GM18867 (cell line): ENCODE measurements at regions not wholly inside any gene's neighbourhood (a gene's known extent, or its start where the extent isn't known, plus 50 kb on each side); places are given as distances from the start of the nearest gene placed in this dataset.

Source experiments
- ATAC-seq: cut with Tn5 transposase; IDR thresholded peaks from one replicate; pipeline ENCODE4 v1.9.1; 2021; ENCODE audit warnings: mild to moderate bottlenecking, moderate library complexity; ENCODE audit not compliant: unreplicated experiment

DNA sequence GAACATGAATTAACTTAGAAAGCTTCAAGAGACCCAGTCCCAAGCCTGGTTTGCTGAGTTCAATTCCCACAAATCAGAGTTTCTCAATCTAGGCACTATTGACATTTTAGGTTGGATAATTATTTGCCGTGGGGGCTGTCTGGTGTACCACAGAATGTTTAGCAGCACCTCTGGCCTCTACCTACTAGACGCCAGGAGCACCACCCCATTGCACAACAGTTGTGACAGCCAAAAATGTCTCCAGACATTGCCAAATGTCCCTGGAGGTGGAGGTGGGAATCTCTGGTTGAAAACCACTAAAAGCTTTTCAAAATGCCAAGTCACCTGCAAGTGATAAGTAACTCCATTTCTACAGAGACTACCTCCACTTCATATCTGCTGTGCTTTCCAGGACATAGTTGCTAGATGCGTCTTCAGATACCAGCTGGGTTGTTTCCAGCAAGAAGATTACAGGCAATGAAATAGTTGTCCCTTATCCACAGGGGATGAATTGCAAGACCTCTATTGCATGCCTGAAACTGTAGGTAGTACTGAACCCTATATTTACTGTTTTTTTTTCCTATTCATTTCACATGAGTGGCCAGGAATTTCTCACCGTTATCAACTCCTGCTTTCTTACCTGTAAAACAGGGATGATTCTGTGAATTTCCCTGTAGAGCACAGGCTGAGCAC is 554.3 kb downstream of the ZEB2 start:
- no peak for ATAC-seq

DNA sequence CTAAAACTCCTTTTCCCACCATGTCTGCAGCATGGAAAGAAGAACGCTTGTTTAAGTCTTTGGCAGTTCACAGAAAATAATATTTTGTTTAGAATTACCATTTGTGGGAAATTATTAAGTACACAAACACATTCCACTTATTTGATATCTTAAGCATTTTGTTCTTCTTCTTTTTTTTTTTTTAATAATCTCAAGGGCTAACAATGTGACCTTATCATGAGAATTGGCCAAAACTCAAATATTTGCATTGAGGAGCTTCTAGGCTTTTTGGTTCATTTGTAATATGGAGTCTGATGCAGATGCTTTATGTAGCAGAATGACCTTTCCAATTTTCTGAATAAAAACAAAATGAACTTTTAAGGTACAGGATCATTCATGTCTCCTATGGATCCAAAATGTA is 555.0 kb downstream of the ZEB2 start:
- no peak for ATAC-seq

DNA sequence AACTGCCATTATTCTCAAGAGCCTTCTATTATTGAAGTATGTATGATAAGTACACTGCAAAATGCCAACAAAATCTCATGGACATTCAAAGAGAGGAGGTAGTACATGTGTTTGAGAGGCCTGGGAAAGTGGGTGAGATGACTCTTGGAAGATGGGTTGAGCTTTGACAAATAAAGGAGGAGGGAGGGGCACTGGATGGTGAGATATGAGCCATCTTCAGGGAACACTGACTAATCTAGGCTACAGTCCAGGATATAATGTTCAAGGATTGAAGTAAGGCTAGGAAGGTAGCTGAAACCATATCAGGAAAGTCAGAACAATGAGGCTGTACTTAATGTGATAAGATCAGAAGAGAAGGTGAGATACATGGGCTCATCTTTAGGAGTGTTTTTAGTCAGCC is 559.7 kb downstream of the ZEB2 start:
- no peak for ATAC-seq

DNA sequence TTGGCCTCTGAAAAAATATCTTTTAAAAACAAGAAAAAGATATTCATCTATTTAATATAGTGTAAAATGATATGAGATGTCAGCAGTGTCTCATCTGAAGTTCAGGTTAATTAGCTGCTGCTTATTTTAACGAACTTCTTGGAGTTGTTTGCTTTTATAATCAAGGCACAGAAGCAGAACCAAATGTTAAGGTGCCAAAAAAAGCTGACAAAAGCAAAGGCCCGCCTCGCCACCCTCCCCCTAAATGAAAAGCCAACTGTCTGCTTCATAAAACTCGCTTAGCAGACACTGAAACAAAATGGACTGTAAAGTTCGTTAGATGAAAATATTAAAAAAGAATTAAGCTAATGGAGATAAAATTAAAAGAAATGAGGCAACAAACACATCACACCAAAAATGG is 562.6 kb downstream of the ZEB2 start:
- ATAC-seq, result no peak

DNA sequence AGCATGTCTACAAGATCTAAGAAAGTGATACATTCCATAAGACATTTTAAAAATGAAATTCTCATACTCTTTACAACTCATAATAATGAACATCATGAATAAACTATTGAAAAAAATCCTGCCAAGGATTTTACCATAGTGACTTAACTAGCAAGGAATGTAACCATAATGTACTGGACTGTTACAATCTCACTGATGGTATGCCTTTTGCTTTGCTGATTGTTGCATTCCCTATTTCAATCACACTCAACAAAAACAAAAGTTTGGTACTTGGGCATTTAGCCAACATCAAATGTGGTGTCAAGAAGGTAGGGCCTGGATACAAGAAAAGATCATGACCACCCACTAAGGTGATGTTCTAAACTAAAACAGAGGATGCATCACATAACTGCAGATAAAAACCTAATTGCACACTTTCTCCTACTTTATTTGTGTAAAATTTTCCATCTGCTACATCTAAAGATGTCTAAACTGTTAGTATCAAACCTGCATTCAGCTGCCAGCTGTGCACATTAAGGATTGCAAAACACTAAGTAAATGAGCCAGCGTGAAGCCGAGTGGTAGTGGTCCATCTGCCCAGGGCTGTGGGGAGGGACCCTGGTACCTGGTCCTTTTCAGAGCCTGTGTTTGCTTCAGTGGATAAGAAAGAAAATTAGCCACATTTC is 564.4 kb downstream of the ZEB2 start:
- no peak for ATAC-seq

DNA sequence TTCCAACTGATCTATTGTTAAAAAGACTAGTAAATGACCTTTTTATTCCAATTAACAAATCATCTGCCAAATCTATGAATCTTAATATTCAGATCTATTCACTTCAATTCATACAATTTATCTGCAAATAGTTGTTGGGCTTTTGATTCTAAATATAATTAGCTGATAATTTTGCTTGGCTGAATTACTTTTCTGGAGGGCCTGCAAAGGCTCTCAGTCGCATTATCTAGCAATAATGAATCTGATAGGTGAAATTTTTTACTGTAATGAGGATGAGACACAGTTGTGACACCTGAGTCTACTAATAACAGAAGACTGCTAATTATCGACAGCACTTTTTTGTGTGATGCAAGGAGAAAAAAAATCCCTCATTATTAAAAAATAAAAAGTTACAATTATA is 565.1 kb downstream of the ZEB2 start:
- ATAC-seq, result no peak

DNA sequence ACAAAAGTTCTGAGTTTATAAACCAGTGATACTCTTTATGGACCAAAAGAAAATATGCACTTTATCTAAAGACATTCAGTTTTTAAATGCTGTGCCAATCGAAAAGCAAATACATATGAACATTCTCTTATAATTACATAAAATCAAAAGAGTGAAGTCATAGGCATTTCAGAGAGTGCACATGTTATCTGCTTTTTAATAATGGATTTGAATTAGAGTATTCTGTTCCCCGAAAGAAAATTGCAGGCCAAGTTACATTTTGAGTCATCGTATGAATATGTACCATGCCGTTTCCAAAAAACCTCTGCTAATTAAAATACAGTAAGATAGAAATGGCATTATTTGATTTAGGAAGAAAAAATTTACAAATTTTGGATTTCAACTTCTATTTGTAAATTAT is 565.7 kb downstream of the ZEB2 start:
- ATAC-seq, result no peak

DNA sequence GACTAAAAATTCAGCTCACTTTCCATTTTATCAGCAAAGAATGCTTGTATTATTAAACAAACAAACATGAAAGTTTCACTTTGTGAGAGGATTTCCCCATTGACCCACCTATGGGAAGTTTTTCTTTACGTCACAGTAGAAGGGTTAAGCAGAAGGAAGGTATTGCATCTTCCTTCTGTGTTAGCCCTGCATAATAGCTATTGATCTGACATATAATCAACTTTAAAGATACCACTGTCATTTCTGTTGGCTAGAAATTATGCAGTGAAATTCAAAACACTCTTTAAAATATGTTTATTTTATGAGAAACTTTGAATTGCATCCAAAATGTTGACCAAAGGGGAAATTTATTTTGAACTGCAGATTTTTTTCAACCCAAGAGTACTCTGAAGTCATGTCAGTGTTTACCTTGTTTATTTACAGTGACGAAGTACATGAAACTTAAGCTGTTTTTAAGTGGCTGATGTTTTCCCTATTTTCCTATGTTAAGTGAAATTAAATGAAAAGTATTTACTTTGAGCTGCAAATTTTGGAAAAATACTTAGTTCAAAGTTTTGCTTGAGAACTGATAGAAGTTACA is 566.4 kb downstream of the ZEB2 start:
- ATAC-seq, result no peak

DNA sequence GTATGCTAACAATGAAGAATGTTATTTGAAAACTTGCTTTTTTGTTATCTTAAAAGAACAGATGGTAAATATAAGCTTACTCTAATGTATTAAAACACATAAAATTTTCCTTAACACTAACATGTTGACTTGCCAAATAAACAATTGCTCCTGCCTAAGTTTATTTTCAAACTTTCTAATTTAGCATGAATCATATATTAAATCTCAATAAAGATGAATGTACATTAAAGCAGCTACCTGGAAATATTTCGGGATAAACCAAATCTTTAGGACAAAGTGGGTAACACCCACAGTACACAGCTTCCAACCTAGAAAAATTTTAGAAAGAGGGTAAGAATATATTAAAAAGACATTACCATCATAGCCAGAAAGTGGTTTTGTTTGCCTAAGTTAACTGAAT is 567.4 kb downstream of the ZEB2 start:
- no peak for ATAC-seq

DNA sequence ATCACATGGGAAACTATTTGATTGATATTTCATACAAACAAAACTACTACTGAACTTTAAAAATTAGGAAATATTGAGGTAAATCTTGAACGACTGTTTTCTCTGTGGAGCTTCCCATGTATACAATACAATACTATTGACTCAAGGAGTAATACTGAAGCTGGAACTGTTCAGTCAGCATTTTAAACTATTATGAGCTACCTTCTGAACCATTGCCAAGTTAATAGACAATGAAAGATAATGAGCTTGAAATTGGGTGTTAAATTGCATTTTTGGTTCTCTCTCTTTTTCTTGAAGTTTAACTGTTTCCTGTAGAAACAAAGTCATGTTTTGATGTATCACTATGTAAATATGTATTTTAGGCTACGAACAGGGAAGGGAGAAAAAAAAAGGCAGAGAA is 569.2 kb downstream of the ZEB2 start:
- no peak for ATAC-seq

DNA sequence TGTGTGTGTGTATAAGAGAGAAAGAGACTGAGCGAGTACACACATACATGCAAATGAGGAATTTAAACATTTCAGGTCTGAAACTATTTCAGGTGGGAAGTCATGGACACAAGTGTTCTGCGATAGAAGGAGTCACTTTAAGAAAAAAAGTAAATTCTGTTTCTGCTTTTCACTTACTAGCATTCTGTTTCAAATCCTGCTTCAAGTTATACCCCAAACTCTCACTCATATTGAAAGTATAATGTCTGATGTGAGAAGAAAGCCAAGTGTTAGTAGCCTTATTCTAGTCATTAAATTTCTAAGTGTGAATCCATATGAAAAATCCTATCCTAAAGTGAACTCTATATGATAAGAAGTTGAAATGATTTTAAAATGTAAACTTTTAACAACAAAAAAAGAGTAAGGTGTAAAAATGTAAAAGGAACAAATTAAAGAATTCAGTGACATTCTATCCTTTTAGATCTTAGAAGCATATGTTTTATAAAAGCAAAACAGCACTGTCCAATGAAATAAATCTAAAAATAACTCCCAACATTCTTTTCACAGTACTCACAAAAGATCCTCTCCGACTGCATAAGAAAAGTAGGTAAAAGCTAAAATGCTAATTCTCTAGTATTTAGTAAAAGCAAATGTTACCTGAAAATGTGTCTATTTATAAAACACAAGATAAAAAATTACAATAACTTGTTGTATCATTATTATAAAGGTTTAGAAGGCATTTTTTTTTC is 570.6 kb downstream of the ZEB2 start:
- ATAC-seq, result peak; percentile 86

DNA sequence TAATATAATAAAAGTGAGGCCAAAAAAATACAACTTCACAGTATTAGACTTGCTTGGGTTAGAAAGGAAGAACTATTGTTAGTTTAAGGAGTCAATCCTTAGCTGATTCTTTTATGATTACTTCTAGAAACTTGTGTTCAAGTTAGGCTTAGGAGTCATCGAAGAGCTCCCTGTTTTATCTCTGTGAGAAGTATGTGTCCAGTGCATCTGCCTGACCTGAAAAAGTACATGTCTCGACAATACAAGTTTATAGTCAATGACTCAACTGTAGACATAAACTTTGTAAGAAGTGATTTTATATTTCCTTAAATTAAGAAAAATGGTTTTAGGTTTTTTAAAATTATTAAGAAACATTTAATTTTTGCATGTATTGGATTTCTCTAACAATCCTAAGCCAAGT is 571.2 kb downstream of the ZEB2 start:
- no peak for ATAC-seq

DNA sequence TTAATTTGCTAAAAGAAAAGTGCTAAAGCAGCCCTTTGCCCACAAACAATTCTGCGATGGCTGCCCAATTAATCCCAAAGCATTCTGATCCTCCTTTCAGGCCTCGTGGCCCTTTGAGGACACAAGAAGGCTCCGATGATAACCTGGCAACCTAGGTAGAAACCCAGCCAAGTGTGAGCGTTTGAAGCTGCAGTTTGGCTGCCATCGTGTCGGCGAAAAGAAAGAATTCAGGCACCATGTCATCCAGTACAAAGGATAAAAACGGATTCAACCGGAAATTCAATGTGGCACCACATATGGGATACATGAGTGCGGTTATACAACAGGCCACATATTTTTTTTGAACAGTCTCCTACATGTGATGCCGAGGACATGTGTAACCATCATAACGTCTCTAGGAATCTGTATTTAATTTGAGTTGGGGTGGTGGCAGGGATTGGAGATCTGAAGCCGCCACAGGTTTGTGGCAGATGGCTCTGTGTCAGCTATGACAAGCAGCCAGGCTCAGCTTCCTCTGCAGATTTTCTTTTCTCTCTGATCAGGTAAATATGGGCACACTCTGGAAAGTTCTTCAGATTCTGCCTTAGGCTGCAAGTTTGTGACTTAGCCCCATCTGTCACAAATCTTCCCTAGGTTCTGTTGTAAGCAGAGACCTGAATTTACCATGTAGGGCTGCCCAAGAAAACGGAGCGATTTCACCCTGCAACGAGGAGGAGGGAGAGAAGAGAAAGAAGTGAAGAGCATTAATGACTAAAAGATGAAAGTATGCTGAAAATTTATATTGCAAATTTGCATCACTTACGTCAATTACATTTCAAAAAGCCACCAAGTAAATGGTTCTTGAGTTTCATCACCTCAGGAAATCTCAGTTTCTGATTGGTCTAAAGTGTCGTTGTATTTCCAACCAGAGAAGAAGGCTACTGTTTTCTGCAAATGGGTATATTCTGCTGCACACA is 573.2 kb downstream of the ZEB2 start:
- no peak for ATAC-seq

DNA sequence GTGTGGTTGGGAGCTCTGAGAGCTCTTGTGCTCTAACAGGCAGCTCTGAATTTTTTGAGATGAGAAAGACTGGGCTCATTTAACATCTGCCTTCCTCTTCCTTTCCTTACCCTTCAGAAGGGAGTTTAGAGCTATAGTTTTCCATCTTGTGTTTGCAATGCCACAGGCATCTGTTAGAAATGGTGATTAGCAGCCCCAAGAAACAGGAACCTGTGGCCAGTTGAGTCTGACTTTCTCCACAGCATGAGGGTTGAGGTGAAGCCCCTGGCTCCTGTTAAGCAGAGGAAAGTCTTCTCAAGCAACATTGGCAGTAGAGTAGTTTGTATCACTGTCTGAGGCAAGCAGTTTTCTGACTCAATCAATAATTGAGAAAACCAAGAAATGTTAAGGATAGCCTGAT is 577.4 kb downstream of the ZEB2 start:
- ATAC-seq, result no peak

DNA sequence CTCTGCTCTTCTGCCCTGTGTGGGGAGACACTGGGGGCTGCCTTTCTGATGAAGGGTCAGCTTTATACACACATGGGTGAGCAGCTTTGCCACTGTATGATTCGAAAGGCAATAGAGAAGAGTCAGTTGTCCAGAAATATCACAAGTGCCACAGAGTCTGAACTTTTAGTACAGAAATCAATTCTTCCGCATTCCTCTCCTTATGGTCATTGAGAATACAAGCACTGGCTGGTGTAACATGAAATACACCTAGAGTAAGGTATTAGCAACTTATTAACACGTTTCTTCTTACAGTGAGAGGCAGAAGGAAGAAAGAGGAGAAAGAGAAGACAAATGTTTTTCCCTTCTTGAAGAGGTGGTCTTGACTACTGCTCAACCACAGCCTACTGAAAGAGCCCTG is 579.2 kb downstream of the ZEB2 start:
- ATAC-seq, result no peak

DNA sequence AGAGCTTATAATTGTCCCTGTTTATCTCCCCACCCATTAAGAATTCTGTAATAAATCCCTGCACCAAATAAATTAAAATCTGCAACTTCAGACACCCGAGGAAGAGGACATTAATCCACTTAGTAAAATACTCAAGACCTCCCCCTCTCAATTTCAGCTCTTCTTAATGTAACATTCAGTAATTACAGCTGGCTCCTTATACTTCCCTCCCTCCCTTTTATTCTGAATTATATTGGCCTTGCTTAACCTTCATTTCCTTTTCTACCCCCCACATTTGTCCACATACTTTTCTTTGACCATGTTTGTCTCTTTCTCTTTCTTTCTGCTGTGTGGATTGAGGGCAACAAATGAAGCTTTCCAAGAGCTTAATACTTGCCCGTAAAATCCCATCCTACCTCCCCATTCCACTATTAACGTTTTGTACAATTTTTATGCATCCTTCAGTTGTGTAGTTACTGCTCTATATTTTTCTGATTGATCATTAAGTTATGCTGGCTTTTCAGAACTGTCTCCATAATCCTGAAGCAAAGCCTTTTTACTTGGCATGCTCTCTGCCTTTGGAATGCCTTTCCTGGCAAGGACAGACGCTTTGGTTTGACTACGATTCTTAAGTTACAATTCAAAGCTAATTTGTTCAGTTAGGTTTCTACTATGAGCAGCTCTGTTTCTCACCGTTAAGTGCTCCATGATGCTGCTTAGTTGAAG is 580.1 kb downstream of the ZEB2 start:
- no peak for ATAC-seq

DNA sequence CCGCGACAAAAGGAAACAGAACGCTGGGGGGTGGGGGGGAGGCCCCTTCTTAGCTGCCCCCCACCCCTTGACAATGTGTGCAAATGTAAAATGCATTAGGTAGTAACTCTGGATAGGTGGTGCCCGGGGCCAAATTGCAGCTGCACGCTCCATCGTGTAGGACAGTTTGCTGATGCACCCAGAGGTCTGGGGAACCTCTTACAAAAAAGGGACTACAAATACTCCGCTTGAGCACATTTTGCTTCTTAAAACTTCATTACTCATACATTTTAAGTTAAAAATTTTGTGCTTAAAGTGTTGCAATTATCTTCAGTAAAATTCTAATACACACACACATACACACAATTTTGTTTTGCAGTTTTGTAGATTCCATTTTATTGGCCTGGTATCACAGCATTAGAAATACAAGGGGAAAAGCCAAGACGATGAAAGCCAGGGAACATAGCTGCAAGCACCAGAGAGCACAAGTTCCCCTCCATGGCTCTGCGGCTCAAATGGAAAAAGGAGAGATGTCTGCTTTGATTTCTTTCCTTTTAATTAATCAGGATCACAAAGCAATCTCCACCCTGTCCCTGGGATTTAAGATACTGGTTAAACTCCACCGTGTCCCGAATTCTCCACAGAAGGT is 582.1 kb downstream of the ZEB2 start:
- ATAC-seq, result no peak

DNA sequence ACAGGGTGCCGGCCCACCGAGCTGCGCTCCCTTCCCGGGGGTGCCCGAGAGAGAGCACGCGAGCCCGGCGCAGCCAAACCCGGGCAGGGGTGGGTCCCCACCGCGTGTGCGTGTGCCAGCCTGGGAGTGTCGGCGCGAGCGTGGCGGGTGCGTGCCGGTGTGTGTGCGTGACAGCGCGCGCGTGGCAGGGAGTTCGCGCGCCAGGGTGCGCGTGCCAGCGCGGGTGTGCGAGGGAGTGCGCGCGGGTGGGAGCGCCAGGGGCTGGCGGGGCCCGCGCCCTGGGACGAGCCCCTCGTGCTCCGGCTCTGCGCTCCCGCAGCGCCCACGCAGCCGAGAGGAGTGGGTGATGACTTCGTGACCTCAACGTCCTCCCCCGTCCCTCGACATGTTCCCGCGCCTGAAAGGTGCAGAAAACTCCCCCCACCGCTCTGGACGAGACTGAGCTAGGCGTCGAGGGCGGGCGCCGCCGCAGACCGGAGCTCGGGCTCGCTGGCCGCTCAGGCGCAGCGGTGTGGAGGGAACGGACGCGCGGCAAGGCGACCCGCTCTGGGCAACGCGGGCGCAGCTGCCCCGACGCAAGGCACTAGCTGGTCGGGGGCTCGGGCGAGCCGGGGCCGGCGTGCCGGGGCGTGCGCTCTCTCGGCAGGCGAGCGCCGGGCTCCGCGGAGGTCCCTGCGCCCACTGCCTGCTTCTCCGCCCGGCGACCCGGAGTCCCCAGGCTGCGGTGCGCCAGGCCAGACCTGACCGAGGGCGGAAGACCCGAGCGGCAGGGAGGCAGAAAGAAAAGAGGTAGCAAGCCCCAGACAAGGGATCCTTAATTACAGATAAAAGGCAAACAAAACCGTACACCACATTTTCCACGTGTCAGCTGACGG is 582.8 kb downstream of the ZEB2 start:
- ATAC-seq, result peak; percentile 73

DNA sequence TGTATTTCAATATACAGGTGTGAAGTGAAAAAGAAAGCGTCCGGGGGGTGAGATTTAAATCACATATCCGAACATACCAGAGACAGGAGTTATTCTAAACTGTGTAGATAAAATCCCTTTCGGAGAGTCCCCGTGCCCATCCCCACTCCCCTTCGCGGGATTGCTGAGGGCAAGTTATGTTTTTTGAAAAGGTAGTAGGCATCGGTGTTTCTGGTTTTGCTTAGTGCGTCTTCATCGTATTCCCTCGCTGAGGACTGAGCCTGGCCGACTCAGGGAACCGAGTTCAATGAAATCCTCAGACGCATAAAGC is 583.4 kb downstream of the ZEB2 start:
- ATAC-seq, result peak; percentile 17
